Endothelial cell (in vitro differentiated cells): ENCODE measurements at regions not wholly inside any gene's neighbourhood (a gene's known extent, or its start where the extent isn't known, plus 50 kb on each side); places are given as distances from the start of the nearest gene placed in this dataset.

Experiments
- DNase-seq: peaks from one replicate; pipeline ENCODE4 v3.0.0; 2021; ENCODE audit warnings: low spot score
- H3K27ac Mint-ChIP-seq: one replicate; pipeline ENCODE4 v1.8.0; 2021; ENCODE audit warnings: mixed read lengths, inconsistent platforms; ENCODE audit not compliant: unreplicated experiment
- H3K27me3 Mint-ChIP-seq: one replicate; pipeline ENCODE4 v1.8.0; 2021; ENCODE audit warnings: mild to moderate bottlenecking, moderate library complexity, mixed read lengths, inconsistent platforms; ENCODE audit not compliant: unreplicated experiment
- H3K36me3 Mint-ChIP-seq: one replicate; pipeline ENCODE4 v1.8.0; 2021; ENCODE audit warnings: mild to moderate bottlenecking, low read depth, mixed read lengths, inconsistent platforms; ENCODE audit not compliant: unreplicated experiment
- H3K4me1 Mint-ChIP-seq: one replicate; pipeline ENCODE4 v1.8.0; 2021; ENCODE audit warnings: mild to moderate bottlenecking, mixed read lengths, inconsistent platforms; ENCODE audit not compliant: unreplicated experiment
- H3K4me3 Mint-ChIP-seq: one replicate; pipeline ENCODE4 v1.8.0; 2021; ENCODE audit warnings: mild to moderate bottlenecking, mixed read lengths, inconsistent platforms; ENCODE audit not compliant: unreplicated experiment
- H3K9me3 Mint-ChIP-seq: one replicate; pipeline ENCODE4 v1.8.0; 2021; ENCODE audit warnings: mixed read lengths, inconsistent platforms; ENCODE audit not compliant: unreplicated experiment
- CTCF ChIP-seq: fragments of 200-600 bp; sonication (generic); IDR thresholded peaks from one replicate; pipeline ENCODE4 v1.5.0; 2021; ENCODE audit warnings: antibody characterized with exemption; ENCODE audit not compliant: unreplicated experiment

- no peak for TF ChIP-seq CTCF
- Mint-ChIP-seq H3K27ac (no peak overlapping the region), H3K27me3 (peaks cover 3% of the 10 kb centered on the region), H3K4me3 (no peak overlapping the region), H3K4me1 (peaks cover 4% of the 10 kb centered on the region), H3K9me3 (no peaks in the 10 kb centered on the region), H3K36me3 (peaks cover 11% of the 10 kb centered on the region)
- DNase-seq = no peak
These were observed 62.1 kb upstream of the TEKT1 start for GRCh38 chr17:6893382-6894205.

- H3K4me1 Mint-ChIP-seq = peaks cover 4% of the 10 kb centered on the region
- H3K4me3 Mint-ChIP-seq = no peak overlapping the region
- peaks cover 3% of the 10 kb centered on the region for H3K27me3 Mint-ChIP-seq
- TF ChIP-seq CTCF = peak; percentile 60
- H3K27ac Mint-ChIP-seq = no peak overlapping the region
- H3K36me3 Mint-ChIP-seq = peaks cover 14% of the 10 kb centered on the region
- no peaks in the 10 kb centered on the region for H3K9me3 Mint-ChIP-seq
- DNase-seq = peak; percentile 69
These were observed 62.6 kb upstream of the TEKT1 start for GRCh38 chr17:6894206-6894528.

GRCh38 chr17:6901086-6901485, 69.6 kb upstream of the TEKT1 start:
- H3K27ac Mint-ChIP-seq = no peak overlapping the region
- H3K27me3 Mint-ChIP-seq = peaks cover 3% of the 10 kb centered on the region
- H3K4me3 Mint-ChIP-seq = no peak overlapping the region
- no peak for DNase-seq
- H3K9me3 Mint-ChIP-seq = no peaks in the 10 kb centered on the region
- TF ChIP-seq CTCF = no peak
- H3K36me3 Mint-ChIP-seq = peaks cover 15% of the 10 kb centered on the region
- peaks cover 4% of the 10 kb centered on the region for H3K4me1 Mint-ChIP-seq

- Mint-ChIP-seq H3K36me3 (peaks cover 4% of the 10 kb centered on the region), H3K4me1 (no peaks in the 10 kb centered on the region), H3K27me3 (no peaks in the 10 kb centered on the region), H3K27ac (no peak overlapping the region), H3K9me3 (no peaks in the 10 kb centered on the region), H3K4me3 (no peak overlapping the region)
- no peak for DNase-seq
- no peak for TF ChIP-seq CTCF
These were observed 71.9 kb upstream of the TEKT1 start for GRCh38 chr17:6903326-6903900.

- H3K36me3 Mint-ChIP-seq = peaks cover 14% of the 10 kb centered on the region
- H3K4me3 Mint-ChIP-seq = peak overlapping the region; percentile 40
- TF ChIP-seq CTCF = no peak
- H3K27me3 Mint-ChIP-seq = no peaks in the 10 kb centered on the region
- no peak for DNase-seq
- H3K9me3 Mint-ChIP-seq = no peaks in the 10 kb centered on the region
- H3K4me1 Mint-ChIP-seq = peaks cover 18% of the 10 kb centered on the region
- H3K27ac Mint-ChIP-seq = no peak overlapping the region
These were observed 77.3 kb upstream of the TEKT1 start for GRCh38 chr17:6908807-6909206.
